GM12878 (cell line): ENCODE measurements at regions not wholly inside any gene's neighbourhood (a gene's known extent, or its start where the extent isn't known, plus 50 kb on each side); places are given as distances from the start of the nearest gene placed in this dataset.

Experiments used
- MXI1 ChIP-seq: fragments of 150-350 bp; IDR thresholded peaks from 2 replicates; pipeline ENCODE4 v1.6.1; 2011; ENCODE audit warnings: low read depth, mild to moderate bottlenecking, inconsistent platforms, low read length, improper control_type of control experiment
- NR2C2 ChIP-seq: IDR thresholded peaks from 2 replicates; pipeline ENCODE4 v1.6.1; 2011; ENCODE audit warnings: borderline replicate concordance, low read depth; ENCODE audit not compliant: control insufficient read depth, insufficient read length
- TAF1 ChIP-seq: IDR thresholded peaks from 2 replicates; pipeline ENCODE4 v1.6.1; 2011; ENCODE audit warnings: mild to moderate bottlenecking, low read depth, low read length, borderline replicate concordance
- TF ChIP-seq, protein P1 (sequence below), 3 experiments: IDR thresholded peaks in 2 of 3; conservative IDR thresholded peaks in 1 of 3; 2 replicates each; pipeline ENCODE4 v1.5.1; 2011; ENCODE audit warnings: low read depth in 3 of 3, low read length in 3 of 3, mild to moderate bottlenecking in 3 of 3, control low read depth in 2 of 3, moderate library complexity in 2 of 3, inconsistent platforms in 1 of 3, mixed read lengths in 1 of 3; ENCODE audit not compliant: control insufficient read depth in 2 of 3, insufficient read depth in 1 of 3; ENCODE audit errors: extremely low read depth in 1 of 3
- TF ChIP-seq, protein P2 (sequence below): IDR thresholded peaks from 2 replicates; pipeline ENCODE4 v1.6.1; 2012; ENCODE audit warnings: low read depth, low read length, improper control_type of control experiment

DNA sequence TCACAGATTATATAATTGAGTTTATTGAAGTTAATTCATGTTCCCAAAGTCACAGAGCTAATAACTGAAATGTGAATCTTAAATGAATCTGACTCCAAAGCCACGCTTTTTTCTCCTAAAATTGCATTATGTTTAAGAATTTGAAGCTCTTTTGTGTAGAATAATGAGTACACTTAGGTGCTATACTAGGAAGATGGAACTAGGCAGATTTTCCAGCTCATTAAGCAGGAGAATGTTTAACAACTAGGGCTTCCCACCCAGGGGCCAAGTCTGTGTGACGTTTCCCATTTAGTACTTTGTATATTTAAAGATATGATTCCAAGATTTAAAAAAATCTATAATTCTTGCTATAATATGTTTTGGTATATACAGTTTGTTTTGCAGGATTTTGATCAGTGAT lies 169.5 kb downstream of the KIF20B start:
- TF ChIP-seq TAF1 (no peak), MXI1 (no peak), NR2C2 (no peak)
- TF ChIP-seq, protein P1, sequence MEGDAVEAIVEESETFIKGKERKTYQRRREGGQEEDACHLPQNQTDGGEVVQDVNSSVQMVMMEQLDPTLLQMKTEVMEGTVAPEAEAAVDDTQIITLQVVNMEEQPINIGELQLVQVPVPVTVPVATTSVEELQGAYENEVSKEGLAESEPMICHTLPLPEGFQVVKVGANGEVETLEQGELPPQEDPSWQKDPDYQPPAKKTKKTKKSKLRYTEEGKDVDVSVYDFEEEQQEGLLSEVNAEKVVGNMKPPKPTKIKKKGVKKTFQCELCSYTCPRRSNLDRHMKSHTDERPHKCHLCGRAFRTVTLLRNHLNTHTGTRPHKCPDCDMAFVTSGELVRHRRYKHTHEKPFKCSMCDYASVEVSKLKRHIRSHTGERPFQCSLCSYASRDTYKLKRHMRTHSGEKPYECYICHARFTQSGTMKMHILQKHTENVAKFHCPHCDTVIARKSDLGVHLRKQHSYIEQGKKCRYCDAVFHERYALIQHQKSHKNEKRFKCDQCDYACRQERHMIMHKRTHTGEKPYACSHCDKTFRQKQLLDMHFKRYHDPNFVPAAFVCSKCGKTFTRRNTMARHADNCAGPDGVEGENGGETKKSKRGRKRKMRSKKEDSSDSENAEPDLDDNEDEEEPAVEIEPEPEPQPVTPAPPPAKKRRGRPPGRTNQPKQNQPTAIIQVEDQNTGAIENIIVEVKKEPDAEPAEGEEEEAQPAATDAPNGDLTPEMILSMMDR (IDR thresholded peaks at IDR 0.05 in 2 of 3, conservative IDR thresholded peaks at IDR 0.05 in 1 of 3; ENCODE audit: control insufficient read depth in 2 of 3, extremely low read depth in 1 of 3, insufficient read depth in 1 of 3, low read depth in 3 of 3, low read length in 3 of 3): no peak
- TF ChIP-seq, protein P2, sequence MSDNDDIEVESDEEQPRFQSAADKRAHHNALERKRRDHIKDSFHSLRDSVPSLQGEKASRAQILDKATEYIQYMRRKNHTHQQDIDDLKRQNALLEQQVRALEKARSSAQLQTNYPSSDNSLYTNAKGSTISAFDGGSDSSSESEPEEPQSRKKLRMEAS: no peak
